Breast epithelium (tissue), 3 donors: ENCODE measurements at regions not wholly inside any gene's neighbourhood (a gene's known extent, or its start where the extent isn't known, plus 50 kb on each side); places are given as distances from the start of the nearest gene placed in this dataset.

Experiments
- POLR2A ChIP-seq: fragments of 450-650 bp; IDR thresholded peaks from one replicate; pipeline ENCODE4 v1.6.1; 2016; ENCODE audit warnings: antibody characterized with exemption, mild to moderate bottlenecking, moderate library complexity
- POLR2AphosphoS5 ChIP-seq, 3 donors: sonication (generic); formaldehyde crosslinking; IDR thresholded peaks; one replicate each; pipeline ENCODE4 v1.6.1; 2017; ENCODE audit warnings: antibody characterized with exemption in 3 of 3
- TF ChIP-seq, protein P1 (sequence below), 3 donors: fragments of 450-650 bp; IDR thresholded peaks; one replicate each; pipeline ENCODE4 v1.5.1; 2016 to 2017; ENCODE audit warnings: antibody characterized with exemption in 3 of 3, mild to moderate bottlenecking in 3 of 3, moderate library complexity in 3 of 3

DNA sequence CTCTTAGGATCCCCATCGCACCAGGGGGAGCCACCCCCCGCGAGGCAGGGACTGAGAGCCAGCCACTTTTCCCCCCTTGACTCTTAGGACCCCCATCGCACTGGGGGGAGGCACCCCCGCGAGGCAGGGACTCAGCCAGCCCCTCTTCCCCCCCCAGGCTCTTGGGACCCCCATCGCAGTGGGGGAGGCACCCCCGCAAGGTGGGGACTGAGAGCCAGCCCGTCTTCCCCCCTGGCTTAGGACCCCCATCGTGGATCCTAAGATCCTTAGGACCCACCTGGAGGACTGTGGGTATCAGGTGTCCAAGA, 365.2 kb upstream of the SPRY2 start:
- TF ChIP-seq, protein P1, sequence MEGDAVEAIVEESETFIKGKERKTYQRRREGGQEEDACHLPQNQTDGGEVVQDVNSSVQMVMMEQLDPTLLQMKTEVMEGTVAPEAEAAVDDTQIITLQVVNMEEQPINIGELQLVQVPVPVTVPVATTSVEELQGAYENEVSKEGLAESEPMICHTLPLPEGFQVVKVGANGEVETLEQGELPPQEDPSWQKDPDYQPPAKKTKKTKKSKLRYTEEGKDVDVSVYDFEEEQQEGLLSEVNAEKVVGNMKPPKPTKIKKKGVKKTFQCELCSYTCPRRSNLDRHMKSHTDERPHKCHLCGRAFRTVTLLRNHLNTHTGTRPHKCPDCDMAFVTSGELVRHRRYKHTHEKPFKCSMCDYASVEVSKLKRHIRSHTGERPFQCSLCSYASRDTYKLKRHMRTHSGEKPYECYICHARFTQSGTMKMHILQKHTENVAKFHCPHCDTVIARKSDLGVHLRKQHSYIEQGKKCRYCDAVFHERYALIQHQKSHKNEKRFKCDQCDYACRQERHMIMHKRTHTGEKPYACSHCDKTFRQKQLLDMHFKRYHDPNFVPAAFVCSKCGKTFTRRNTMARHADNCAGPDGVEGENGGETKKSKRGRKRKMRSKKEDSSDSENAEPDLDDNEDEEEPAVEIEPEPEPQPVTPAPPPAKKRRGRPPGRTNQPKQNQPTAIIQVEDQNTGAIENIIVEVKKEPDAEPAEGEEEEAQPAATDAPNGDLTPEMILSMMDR (IDR thresholded peaks at IDR 0.05) = no peak
- TF ChIP-seq POLR2AphosphoS5 (IDR thresholded peaks at IDR 0.05) (no peak), POLR2A (no peak)
